ENCODE measurements at regions not wholly inside any gene's neighbourhood (a gene's known extent, or its start where the extent isn't known, plus 50 kb on each side); places are given as distances from the start of the nearest gene placed in this dataset.
"Not testable (repeated sequence)": the region's sequence is repeated elsewhere in the genome, so short reads cannot be mapped to it uniquely, and the experiment has no call there.

GRCh38 chr2:83860320-83860719 is 598.8 kb downstream of the SUCLG1 start:
- no peak for DNase-seq

- DNase-seq = no peak
These were observed 599.5 kb downstream of the SUCLG1 start for GRCh38 chr2:83859553-83859952.

DNA sequence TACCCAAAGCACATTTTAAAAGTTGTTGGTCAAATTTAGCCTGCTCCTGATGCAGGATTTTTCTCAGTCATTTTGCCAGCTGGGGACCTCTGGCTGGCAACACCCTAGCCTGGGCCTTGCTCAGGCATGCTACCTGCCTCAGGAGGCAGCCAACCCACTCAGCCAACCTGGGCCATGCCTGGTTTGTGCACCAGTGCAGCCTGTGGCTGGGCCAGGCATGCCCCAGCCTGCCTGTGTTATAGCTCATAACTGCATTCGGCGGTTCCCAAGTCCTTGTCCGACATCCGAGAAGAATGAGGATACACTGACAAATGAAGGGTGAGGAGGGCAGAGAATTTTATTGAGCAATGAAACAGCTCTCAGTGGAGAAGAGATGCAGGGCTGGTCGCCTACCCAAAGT is 608.0 kb downstream of the SUCLG1 start:
- DNase-seq = no peak

GRCh38 chr2:83850071-83850725 is 608.9 kb downstream of the SUCLG1 start:
- DNase-seq = no peak

GRCh38 chr2:83844490-83844889 is 614.6 kb downstream of the SUCLG1 start:
- no peak for DNase-seq

DNA sequence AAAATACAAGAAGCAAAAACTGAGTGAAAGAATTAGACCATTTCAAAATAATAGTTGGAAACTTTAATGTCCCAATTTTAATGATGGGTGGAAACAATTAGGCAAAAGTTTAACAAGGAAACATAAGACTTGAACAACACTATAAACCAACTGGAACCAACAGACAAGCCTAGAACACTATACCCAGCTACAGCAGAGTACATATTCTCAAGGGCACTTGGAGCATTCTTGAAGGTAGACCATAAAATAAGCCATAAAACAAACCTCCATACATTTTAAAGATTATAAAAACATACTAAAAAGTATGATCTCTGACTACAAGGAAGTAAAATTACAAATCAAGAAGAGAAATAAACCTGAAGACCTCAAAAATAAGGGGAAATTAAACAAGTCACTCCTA is 616.7 kb downstream of the SUCLG1 start:
- DNase-seq = no peak

DNA sequence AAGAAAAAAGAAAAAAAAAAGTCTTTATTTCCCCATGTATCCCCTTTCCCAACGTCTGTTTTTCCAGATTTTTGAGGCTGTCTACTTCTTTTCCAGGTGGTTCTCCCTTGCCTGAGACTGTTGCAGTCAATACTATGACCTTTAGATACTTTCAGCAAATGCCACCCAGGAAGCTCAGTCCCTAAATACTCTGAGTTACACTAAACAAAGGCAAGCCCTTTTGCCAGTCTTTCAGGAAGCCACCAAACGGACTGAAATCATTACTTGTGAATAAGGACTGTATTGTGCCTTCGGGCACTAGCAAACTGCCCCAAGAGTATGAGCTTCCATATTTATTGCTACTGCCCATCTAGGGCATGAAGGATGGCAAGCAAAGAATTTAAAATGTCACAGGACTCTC is 621.3 kb downstream of the SUCLG1 start:
- DNase-seq = no peak

DNA sequence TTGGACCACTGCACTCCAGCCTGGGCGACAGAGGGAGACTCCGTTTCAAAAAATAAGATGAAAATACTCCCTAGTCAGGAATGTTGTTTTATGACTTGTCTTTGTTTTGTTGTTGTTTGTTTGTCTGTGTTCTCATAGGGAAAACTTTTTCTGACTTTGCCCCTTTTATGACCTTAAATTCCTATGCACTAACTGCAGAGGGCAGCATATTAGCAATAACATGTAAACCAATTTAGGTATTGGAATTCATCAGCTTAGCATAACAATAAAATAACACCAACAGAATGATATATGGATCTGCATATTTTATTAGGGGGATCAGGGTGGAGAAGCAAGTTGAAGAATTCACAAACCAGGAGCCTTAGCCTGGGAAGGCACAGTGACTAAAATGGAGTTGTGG is 631.5 kb downstream of the SUCLG1 start:
- DNase-seq = no peak

DNA sequence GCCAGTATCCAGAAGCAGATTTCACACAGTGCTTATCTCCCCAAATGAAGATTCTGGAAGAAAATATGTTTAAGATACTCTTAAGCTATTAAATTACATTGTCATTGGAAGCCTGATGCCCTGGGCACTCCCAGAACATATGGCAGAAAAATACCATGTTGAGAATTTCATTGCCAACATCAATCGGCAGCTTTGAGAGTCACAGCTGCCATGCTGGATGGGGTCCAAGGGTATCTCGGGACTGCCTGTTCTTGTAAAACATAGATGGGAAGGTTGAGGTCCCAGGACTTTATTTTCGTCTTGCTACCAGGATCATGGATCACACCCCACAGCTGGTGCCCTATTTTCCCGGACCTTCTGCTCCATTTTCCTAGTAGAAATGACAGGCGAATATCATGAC is 632.5 kb downstream of the SUCLG1 start:
- no peak for DNase-seq

DNA sequence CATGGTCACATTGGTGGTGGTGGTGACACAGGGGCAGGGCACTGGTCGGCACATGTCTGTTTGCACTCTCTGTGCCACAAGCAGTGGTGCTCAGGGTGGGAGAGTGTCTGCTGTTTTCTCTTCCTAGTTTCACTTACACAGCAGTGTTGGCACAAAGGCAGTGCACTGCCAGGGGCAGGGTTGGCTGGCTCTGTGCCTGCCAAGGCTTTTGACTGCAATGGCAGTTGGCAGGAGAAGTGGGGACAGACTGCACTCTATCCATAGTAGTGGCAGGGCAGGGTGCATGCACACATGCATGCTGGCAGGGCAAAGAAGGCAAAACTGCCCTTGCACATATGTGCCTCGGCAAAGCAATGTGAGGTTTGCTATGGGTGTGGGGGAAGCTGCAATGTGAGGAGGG is 635.9 kb downstream of the SUCLG1 start:
- no peak for DNase-seq

DNA sequence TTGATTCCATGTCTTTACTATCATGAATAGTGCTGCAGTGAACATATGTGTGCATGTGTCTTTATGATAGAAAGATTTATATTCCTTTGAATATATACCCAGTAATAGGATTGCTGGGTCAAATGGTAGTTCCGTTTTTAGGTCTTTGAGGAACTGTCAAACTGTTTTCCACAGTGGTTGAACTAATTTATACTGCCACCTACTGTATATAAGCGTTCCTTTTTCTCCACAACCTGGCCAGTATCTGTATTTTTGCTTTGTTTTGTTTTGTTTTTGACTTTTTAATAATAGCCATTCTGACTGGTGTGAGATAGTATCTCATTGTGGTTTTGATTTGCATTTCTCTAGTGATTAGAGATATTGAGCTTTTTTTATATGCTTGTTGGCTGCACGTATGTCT is 641.6 kb downstream of the SUCLG1 start:
- DNase-seq = no peak

DNA sequence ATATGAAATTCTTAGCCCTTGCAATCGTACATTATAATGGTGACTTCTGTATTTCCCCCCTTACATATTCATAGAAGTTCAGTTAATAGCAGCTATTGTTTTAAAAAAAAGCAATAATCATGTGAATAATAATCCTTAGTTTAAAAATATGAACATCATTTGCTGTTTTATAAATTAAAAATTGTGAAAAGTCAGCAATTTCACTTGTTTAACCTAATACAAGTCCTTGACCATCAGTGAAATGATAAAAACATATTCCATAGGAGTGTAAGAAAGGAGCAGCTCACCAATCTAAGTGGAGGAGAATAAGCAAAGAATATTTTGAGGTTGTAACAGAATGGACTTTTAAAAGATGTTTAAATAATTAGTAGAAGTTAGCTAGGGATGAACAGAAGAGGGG is 650.2 kb downstream of the SUCLG1 start:
- no peak for DNase-seq

- DNase-seq = no peak
These were observed 656.5 kb downstream of the SUCLG1 start for GRCh38 chr2:83802604-83803003.

GRCh38 chr2:83795777-83796176 is 663.3 kb downstream of the SUCLG1 start:
- no peak for DNase-seq

- DNase-seq = not testable (repeated sequence)
These were observed 668.6 kb downstream of the SUCLG1 start for GRCh38 chr2:83790467-83790866.

DNA sequence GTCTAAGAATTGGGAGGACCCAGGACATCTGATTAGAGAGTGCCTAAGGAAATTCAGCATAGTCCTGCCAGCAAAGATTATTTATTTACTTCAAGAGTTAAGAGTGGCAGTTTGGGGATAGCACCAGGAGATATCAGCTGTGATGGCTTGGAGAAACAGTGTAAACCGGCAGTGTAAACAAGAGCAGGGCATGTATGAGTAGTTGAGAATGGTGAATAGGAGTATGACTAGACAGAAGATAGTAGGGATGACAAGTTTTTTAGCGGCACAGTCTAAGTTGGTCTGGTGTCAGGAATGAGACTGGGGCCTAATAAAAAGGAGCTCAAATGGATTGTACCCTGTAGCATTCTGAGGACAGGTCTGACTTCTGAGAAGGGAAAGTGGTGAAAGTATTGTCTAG is 669.4 kb downstream of the SUCLG1 start:
- not testable (repeated sequence) for DNase-seq

DNA sequence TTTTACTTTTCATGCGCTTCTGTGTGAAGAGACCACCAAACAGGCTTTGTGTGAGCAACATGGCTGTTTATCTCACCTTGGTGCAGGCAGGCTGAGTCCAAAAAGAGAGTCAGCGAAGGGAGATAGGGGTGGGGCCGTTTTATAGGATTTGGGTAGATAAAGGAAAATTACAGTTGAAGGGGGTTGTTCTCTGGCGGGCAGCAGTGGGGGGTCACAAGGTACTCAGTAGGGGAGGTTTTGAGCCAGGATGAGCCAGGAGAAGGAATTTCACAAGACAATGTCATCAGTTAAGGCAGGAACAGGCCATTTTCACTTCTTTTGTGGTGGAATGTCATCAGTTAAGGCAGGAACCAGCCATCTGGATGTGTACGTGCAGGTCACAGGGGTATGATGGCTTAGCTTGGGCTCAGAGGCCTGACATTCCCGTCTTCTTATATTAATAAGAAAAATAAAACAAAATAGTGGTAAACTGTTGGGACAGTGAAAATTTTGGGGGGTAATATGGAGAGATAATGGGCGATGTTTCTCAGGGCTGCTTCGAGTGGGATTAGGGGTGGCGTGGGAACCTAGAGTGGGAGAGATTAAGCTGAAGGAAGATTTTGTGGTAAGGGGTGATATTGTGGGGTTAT is 670.0 kb downstream of the SUCLG1 start:
- not testable (repeated sequence) for DNase-seq

DNA sequence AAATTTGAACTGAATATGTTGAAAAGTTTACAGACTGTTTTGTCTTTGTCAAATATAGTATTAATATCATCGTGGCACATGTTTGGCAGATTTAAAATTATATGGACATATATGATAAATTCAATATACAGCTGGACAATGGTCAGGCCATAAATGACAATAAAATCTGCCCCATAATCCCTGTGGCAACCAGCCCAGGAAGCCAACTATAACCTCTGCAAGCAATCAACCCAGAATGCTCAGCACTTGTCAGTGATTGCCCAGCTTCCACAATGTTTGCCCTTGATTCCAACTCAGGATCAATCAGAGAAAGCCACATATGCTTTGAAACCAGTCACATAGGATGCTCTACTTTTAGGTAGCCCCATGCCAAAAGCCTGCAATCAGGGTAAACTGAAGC is 671.9 kb downstream of the SUCLG1 start:
- DNase-seq = no peak

- no peak for DNase-seq
These were observed 672.9 kb downstream of the SUCLG1 start for GRCh38 chr2:83786140-83786539.

DNA sequence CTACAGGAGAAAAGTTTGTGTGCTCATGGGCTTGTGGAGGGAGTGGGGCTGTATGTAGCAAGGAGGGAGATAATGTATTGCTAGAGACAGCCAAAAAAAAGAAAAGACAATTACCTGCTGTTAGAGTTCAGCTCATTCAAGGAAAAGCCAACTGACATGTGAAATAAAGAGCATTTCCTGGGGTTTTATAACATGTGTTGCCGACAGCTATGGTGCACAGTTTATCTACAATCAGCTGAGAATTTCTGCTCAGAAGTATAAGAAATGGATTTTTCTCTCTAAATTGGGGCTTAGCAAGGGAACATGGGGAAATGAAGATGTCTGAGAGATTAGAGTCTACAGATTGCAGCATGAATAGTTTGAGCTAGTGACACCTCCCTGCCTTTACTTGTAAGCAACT is 674.1 kb downstream of the SUCLG1 start:
- no peak for DNase-seq

GRCh38 chr2:83784315-83784714 is 674.8 kb downstream of the SUCLG1 start:
- no peak for DNase-seq

DNA sequence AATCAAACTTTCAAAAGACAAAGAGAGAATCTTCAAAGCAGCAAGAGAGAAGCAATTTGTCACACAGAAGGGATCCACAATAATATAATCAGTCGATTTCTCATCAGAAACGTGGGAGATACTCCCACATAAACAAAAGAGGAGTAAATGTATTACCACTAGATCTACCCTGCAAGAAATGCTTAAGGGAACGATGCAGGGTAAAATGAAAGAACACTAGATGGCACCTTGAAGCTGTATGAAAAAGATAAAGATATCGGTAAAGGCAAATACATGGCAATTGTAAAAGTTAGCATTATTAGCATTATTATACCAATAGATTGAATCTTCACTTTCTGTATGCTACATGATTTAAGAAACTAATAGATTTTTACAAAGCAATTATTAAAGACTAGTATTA is 677.0 kb downstream of the SUCLG1 start:
- DNase-seq = no peak

GRCh38 chr2:83764447-83765005 is 694.6 kb downstream of the SUCLG1 start:
- DNase-seq = no peak

DNA sequence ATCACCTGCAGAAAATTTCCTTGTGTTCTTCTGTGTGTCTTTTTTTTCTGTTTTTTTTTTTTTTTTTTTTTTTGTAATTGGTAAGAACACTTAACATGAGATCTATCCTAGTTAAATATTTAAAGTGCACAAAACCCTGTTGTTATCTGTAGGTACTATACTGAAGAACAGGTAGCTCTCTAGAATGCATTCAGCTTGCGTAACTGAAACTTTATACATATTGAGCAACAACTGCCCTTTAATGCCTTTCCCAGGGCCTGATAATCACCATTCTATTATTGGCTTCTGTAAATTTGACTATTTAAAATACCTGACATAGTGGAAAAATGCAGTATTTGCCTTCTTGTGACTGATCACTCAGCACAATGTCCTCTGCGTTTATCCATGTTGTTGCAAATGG is 701.8 kb downstream of the SUCLG1 start:
- no peak for DNase-seq

DNA sequence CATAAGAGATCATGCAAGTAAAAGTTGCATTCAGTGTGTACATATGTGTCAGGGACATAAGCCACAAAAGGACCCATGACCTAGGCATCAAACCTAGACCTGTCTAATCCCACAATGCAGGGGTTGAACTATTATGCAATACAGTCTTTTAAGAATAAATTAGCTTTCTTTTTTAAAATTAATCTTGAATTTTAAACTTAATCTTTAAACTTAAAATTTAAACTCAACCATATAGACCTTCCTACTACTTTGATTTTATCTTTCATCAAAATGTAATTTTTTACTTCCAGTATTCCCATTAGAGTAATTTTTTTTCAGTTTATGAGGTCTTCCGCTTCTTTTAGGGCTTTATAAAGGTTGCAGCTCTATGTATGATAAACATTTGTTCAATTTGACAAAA is 702.9 kb downstream of the SUCLG1 start:
- DNase-seq = no peak

All from KG1 (cell line).